Fibroblast of lung (primary cell): ENCODE measurements at regions not wholly inside any gene's neighbourhood (a gene's known extent, or its start where the extent isn't known, plus 50 kb on each side); places are given as distances from the start of the nearest gene placed in this dataset.

ENCODE experiments used
- DNase-seq, 2 donors: peaks; one replicate each; pipeline versions ENCODE4 v3.0.0 to v3.0.0-alpha.2; 2010; ENCODE audit warnings: low read depth in 2 of 2
- H2AFZ ChIP-seq: 2 replicates; pipeline ENCODE4 v1.5.1; 2012; ENCODE audit warnings: low read length, control low read depth, inconsistent platforms
- H3K27ac ChIP-seq: 2 replicates; pipeline ENCODE4 v1.5.1; 2011; ENCODE audit warnings: low read length, control low read depth; ENCODE audit not compliant: insufficient read depth
- H3K27me3 ChIP-seq: 2 replicates; pipeline ENCODE4 v1.5.1; 2011; ENCODE audit warnings: mild to moderate bottlenecking, low read length; ENCODE audit not compliant: control insufficient read depth, insufficient read depth
- H3K36me3 ChIP-seq: 2 replicates; pipeline ENCODE4 v1.5.1; 2011; ENCODE audit warnings: low read length; ENCODE audit not compliant: control insufficient read depth, insufficient read depth
- H3K4me1 ChIP-seq: 2 replicates; pipeline ENCODE4 v1.5.1; 2011; ENCODE audit warnings: low read length; ENCODE audit not compliant: control insufficient read depth, insufficient read depth; ENCODE audit errors: extremely low read depth
- H3K4me2 ChIP-seq: 2 replicates; pipeline ENCODE4 v1.5.1; 2011; ENCODE audit warnings: low read length, control low read depth; ENCODE audit not compliant: insufficient read depth; ENCODE audit errors: extremely low read depth
- H3K4me3 ChIP-seq, 4 experiments: fragments of 200-600 bp in 1 of 4; sonication (generic) in 1 of 4; replicated peaks in 1 of 4; 2 replicates each; pipeline ENCODE4 v1.5.1; 2011 to 2016; ENCODE audit warnings: low read length in 4 of 4, low read depth in 3 of 4, mild to moderate bottlenecking in 3 of 4, control low read depth in 2 of 4, inconsistent platforms in 1 of 4, mixed read lengths in 1 of 4; ENCODE audit not compliant: insufficient read depth in 1 of 4; ENCODE audit errors: control extremely low read depth in 1 of 4
- H3K79me2 ChIP-seq: 2 replicates; pipeline ENCODE4 v1.5.1; 2012; ENCODE audit warnings: mild to moderate bottlenecking, low read length, inconsistent platforms; ENCODE audit not compliant: control insufficient read depth, insufficient read depth
- H3K9ac ChIP-seq: 2 replicates; pipeline ENCODE4 v1.5.1; 2011; ENCODE audit warnings: mild to moderate bottlenecking, low read length, control low read depth; ENCODE audit not compliant: insufficient read depth
- H3K9me3 ChIP-seq: 2 replicates; pipeline ENCODE4 v1.5.1; 2012; ENCODE audit warnings: low read depth, low read length; ENCODE audit not compliant: control insufficient read depth, insufficient read depth
- H4K20me1 ChIP-seq: 2 replicates; pipeline ENCODE4 v1.5.1; 2011; ENCODE audit warnings: low read length; ENCODE audit not compliant: control insufficient read depth, insufficient read depth; ENCODE audit errors: extremely low read depth
- CTCF ChIP-seq, 2 donors: IDR thresholded peaks in 1 of 2; conservative IDR thresholded peaks in 1 of 2; 1 replicate in 1 of 2; 2 replicates in 1 of 2; pipeline ENCODE4 v1.5.1; 2011 to 2012; ENCODE audit warnings: low read length in 2 of 2, control low read depth in 1 of 2, inconsistent platforms in 1 of 2, low read depth in 1 of 2, mild to moderate bottlenecking in 1 of 2
- EZH2 ChIP-seq: IDR thresholded peaks from 2 replicates; pipeline ENCODE4 v1.5.1; 2012; ENCODE audit warnings: low read length, control low read depth, mild to moderate bottlenecking; ENCODE audit errors: missing control alignments

- Histone ChIP-seq H3K9me3 (no peaks in the 10 kb centered on the region), H3K27ac (no peak overlapping the region), H3K79me2 (no peaks in the 10 kb centered on the region), H3K36me3 (no peaks in the 10 kb centered on the region), H3K4me2 (no peak overlapping the region), H2AFZ (no peak overlapping the region), H4K20me1 (no peaks in the 10 kb centered on the region), H3K9ac (no peak overlapping the region), H3K4me1 (no peaks in the 10 kb centered on the region), H3K4me3 (no peak overlapping the region), H3K27me3 (no peaks in the 10 kb centered on the region)
- TF ChIP-seq CTCF (conservative IDR thresholded peaks at IDR 0.05 in 1 of 2, IDR thresholded peaks at IDR 0.05 in 1 of 2; ENCODE audit: low read depth in 1 of 2, low read length in 2 of 2) (no peak), EZH2 (no peak)
- DNase-seq: no peak
Measured at GRCh38 chr5:167123126-167123525, 1168.3 kb upstream of the WWC1 start.

- Histone ChIP-seq H3K4me3 (no peak overlapping the region), H3K9ac (no peak overlapping the region), H3K36me3 (no peaks in the 10 kb centered on the region), H3K79me2 (no peaks in the 10 kb centered on the region), H3K27ac (no peak overlapping the region), H2AFZ (no peak overlapping the region), H4K20me1 (no peaks in the 10 kb centered on the region), H3K4me1 (no peaks in the 10 kb centered on the region), H3K27me3 (no peaks in the 10 kb centered on the region), H3K4me2 (no peak overlapping the region), H3K9me3 (no peaks in the 10 kb centered on the region)
- DNase-seq: no peak
- no peak for TF ChIP-seq CTCF (conservative IDR thresholded peaks at IDR 0.05 in 1 of 2, IDR thresholded peaks at IDR 0.05 in 1 of 2; ENCODE audit: low read depth in 1 of 2, low read length in 2 of 2)
- no peak for TF ChIP-seq EZH2
Measured at GRCh38 chr5:167128581-167128980, 1162.9 kb upstream of the WWC1 start.

- H3K4me3 ChIP-seq: no peak overlapping the region
- DNase-seq: no peak
- no peak overlapping the region for H3K9ac ChIP-seq
Measured at GRCh38 chr5:167140548-167141291, 1150.7 kb upstream of the WWC1 start.

More at GRCh38 chr5:167140548-167141291, 1150.7 kb upstream of the WWC1 start:
- TF ChIP-seq CTCF (conservative IDR thresholded peaks at IDR 0.05 in 1 of 2, IDR thresholded peaks at IDR 0.05 in 1 of 2; ENCODE audit: low read depth in 1 of 2, low read length in 2 of 2) (no peak), EZH2 (no peak)
- H3K27ac ChIP-seq: no peak overlapping the region
- H3K9me3 ChIP-seq: no peaks in the 10 kb centered on the region
- no peak overlapping the region for H3K4me2 ChIP-seq
- no peaks in the 10 kb centered on the region for H4K20me1 ChIP-seq
- H3K4me1 ChIP-seq: no peaks in the 10 kb centered on the region
- H3K79me2 ChIP-seq: no peaks in the 10 kb centered on the region
- H3K36me3 ChIP-seq: no peaks in the 10 kb centered on the region
- no peak overlapping the region for H2AFZ ChIP-seq
- no peaks in the 10 kb centered on the region for H3K27me3 ChIP-seq
